Brain microvascular endothelial cell (primary cell): ENCODE measurements at regions not wholly inside any gene's neighbourhood (a gene's known extent, or its start where the extent isn't known, plus 50 kb on each side); places are given as distances from the start of the nearest gene placed in this dataset.

Experiments used
- DNase-seq: peaks from one replicate; pipeline ENCODE4 v3.0.0-alpha.2; 2020
- H3K27ac ChIP-seq: fragments of 250-450 bp; sonication (Bioruptor Pico); 2 replicates; pipeline ENCODE4 v1.5.1; 2020; ENCODE audit warnings: mild to moderate bottlenecking, moderate library complexity
- H3K27me3 ChIP-seq: fragments of 250-450 bp; sonication (Bioruptor Pico); replicated peaks from 2 replicates; pipeline ENCODE4 v1.5.1; 2020; ENCODE audit warnings: mild to moderate bottlenecking
- H3K36me3 ChIP-seq: fragments of 250-450 bp; sonication (Bioruptor Pico); replicated peaks from 2 replicates; pipeline ENCODE4 v1.5.1; 2020; ENCODE audit warnings: mild to moderate bottlenecking
- H3K4me3 ChIP-seq: 2 replicates; pipeline ENCODE4 v1.5.1; 2011; ENCODE audit warnings: low read depth, mild to moderate bottlenecking, control low read depth, low read length, moderate library complexity
- in situ Hi-C: cut with HindIII; loops from 2 replicates; pipeline ENCODE4 v1.10.0; 2017; ENCODE audit warnings: low sequenced_read_pairs, low pct_ligation_motif_present
- TF ChIP-seq, protein P1 (sequence below): IDR thresholded peaks from 2 replicates; pipeline ENCODE4 v1.5.1; 2011; ENCODE audit warnings: low read depth, mild to moderate bottlenecking, moderate library complexity, low read length, control low read depth, inconsistent platforms; ENCODE audit errors: missing control alignments

DNA sequence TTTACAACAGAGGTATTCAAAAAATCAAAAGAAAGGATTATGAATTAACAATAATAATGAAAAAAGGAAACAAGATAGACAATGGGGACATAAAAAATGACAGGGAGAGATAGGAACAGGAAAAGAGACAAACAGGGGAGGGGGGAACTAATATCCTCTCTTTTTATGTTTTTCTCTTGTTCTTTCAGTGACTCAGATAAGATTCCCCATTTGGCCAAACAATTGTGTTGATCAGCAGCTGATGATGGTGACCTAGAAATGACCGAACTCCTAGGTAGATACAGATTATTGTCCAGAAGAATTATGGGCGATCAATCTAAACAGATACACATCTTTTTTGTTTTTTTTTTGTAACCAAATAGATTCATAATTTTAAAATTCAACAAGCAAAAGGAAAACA is 1277.2 kb upstream of the FLRT2 start:
- in situ Hi-C loops: no loop called here
- no peak for DNase-seq
- no peaks in the 10 kb centered on the region for H3K36me3 ChIP-seq

DNA sequence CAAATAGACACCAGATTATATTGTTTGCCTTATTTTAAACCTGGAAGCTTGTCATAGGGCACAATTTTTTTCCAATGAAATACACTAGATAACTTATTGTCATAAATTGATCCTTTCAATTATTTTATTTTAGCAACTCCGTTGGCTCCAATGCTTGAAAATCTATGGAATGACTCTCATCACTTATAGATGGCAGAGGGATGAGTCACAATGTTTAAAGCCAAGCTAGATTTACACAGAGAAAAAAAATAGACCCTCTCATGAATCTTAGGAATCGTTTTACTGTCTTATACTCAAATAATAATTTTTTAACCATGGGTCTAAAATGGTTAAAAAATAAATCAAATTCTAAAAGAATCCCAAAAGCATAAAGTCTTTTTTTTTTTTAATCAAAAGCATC is 1276.6 kb upstream of the FLRT2 start:
- no peak overlapping the region for H3K27ac ChIP-seq

More for the DNA sequence above, 1277.2 kb upstream of the FLRT2 start:
- Histone ChIP-seq H3K27me3 (no peaks in the 10 kb centered on the region), H3K4me3 (no peak overlapping the region), H3K27ac (no peak overlapping the region)
- TF ChIP-seq, protein P1, sequence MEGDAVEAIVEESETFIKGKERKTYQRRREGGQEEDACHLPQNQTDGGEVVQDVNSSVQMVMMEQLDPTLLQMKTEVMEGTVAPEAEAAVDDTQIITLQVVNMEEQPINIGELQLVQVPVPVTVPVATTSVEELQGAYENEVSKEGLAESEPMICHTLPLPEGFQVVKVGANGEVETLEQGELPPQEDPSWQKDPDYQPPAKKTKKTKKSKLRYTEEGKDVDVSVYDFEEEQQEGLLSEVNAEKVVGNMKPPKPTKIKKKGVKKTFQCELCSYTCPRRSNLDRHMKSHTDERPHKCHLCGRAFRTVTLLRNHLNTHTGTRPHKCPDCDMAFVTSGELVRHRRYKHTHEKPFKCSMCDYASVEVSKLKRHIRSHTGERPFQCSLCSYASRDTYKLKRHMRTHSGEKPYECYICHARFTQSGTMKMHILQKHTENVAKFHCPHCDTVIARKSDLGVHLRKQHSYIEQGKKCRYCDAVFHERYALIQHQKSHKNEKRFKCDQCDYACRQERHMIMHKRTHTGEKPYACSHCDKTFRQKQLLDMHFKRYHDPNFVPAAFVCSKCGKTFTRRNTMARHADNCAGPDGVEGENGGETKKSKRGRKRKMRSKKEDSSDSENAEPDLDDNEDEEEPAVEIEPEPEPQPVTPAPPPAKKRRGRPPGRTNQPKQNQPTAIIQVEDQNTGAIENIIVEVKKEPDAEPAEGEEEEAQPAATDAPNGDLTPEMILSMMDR: no peak

DNA sequence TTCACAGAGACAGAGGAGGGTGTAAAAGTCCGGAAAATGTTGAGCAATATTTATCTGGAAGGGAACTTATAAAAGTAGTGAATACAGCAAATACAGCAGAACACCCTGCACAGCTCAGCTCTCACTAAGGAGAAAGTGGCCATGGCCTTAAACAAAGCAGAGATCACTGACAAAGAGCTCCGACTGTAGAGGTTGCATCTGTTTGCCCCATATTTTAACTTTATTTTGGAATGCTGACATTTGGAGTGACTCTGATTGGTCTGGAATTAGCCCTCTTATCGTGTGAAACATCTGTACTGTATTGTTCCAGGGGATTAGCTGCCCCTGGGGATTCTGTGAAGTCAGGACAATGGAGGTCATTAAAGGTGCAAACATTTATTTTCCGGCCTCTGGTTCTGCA is 1275.7 kb upstream of the FLRT2 start:
- in situ Hi-C loops: no loop called here
- Histone ChIP-seq H3K36me3 (no peaks in the 10 kb centered on the region), H3K27ac (no peak overlapping the region), H3K4me3 (no peak overlapping the region), H3K27me3 (no peaks in the 10 kb centered on the region)
- peak; percentile 2 for DNase-seq
- TF ChIP-seq, protein P1: no peak

More for the DNA sequence above, 1276.6 kb upstream of the FLRT2 start:
- DNase-seq: no peak
- in situ Hi-C loops: no loop called here
- H3K27me3 ChIP-seq: no peaks in the 10 kb centered on the region
- H3K36me3 ChIP-seq: no peaks in the 10 kb centered on the region
- TF ChIP-seq, protein P1: no peak
- no peak overlapping the region for H3K4me3 ChIP-seq

DNA sequence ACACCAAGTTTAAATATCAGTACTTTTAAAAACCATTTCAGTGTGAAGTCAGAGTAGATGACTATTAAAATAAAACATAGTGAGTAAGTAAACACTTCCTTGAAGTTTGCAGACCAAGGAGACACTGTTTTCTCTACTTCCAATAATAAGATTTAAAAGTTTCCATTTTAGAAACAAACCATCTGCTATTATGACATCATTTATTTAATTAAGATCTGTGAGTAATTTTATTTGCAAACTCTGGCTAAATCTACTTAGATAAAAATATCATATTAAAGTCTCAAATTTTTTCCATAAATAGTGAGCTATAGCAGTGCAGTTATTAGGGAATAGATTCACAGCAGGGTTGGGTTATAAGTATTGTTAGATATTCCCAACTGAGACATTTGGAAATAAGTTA is 1267.0 kb upstream of the FLRT2 start:
- H3K4me3 ChIP-seq: no peak overlapping the region
- no peak for DNase-seq
- TF ChIP-seq, protein P1: no peak
- H3K27ac ChIP-seq: no peak overlapping the region
- H3K36me3 ChIP-seq: no peaks in the 10 kb centered on the region
- in situ Hi-C loops: no loop called here
- no peaks in the 10 kb centered on the region for H3K27me3 ChIP-seq

DNA sequence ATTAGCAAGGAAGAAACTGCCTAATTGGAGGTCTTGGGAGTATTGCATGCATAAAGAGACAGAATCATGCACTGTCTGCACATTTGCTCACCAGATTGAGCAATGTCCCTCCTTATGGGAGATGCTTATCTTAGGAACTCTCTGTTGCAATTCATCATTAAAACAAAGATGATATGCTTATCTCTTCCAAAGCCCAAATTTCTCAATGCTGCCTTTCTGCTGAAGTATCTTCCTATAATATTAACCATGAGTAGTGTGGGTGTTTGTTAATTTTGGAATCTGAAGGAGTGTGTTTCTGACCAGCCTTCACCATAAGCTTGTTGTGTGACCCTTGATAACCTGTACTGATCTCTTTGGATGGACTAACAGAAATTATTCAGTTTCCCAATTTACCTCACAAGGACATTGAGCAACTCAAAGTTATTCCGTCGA is 1257.6 kb upstream of the FLRT2 start:
- in situ Hi-C loops: no loop called here

DNA sequence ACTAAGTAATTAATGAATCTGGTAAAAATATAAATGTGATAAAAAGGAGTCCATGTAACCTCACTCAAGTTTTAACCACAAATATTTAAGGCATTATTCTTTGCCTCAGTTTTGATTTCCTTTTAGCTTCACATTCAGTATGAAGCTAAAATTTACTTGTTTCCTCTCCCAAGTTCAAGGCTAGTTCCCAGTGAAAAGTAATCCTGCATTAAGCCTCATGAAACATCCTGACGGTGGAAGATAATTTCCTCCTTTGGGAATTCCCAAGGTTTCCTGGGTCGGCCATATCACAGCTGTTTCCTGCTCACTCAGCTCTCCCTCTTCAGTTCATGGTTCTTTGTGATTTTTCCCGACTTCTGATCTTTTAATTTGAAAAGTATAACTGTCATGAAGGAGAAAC is 1256.8 kb upstream of the FLRT2 start:
- TF ChIP-seq, protein P1: no peak
- Histone ChIP-seq H3K27me3 (no peaks in the 10 kb centered on the region), H3K27ac (no peak overlapping the region), H3K4me3 (no peak overlapping the region), H3K36me3 (no peaks in the 10 kb centered on the region)
- in situ Hi-C loops: no loop called here
- DNase-seq: no peak

More for the DNA sequence above, 1257.6 kb upstream of the FLRT2 start:
- H3K27me3 ChIP-seq: no peaks in the 10 kb centered on the region
- TF ChIP-seq, protein P1: no peak
- peak; percentile 25 for DNase-seq
- no peak overlapping the region for H3K27ac ChIP-seq
- H3K4me3 ChIP-seq: no peak overlapping the region
- no peaks in the 10 kb centered on the region for H3K36me3 ChIP-seq
